GM21515 (cell line): ENCODE measurements at regions not wholly inside any gene's neighbourhood (a gene's known extent, or its start where the extent isn't known, plus 50 kb on each side); places are given as distances from the start of the nearest gene placed in this dataset.
"Not testable (repeated sequence)": the region's sequence is repeated elsewhere in the genome, so short reads cannot be mapped to it uniquely, and the experiment has no call there.

Source experiments
- ATAC-seq: cut with Tn5 transposase; IDR thresholded peaks from one replicate; pipeline ENCODE4 v1.9.1; 2021; ENCODE audit not compliant: unreplicated experiment

DNA sequence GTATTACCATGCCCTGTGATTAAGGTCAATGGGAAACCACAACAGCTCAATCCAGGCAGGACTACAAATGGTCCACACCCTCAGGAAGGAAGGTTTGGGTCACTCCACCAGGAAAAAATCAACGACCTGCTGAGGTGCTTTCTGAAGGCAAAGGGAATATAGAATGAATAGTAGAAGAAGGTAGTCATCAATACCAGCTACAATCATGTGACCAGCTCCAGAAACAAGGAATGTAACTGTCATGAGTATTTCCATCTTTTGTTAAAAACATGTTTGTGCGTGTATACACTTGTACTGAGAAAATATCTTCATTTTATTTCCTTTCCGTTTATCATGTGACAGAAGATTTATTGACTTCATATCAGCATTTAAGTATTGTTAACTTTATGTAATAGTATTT, 2028.6 kb upstream of the PCDH20 start:
- ATAC-seq = not testable (repeated sequence)

DNA sequence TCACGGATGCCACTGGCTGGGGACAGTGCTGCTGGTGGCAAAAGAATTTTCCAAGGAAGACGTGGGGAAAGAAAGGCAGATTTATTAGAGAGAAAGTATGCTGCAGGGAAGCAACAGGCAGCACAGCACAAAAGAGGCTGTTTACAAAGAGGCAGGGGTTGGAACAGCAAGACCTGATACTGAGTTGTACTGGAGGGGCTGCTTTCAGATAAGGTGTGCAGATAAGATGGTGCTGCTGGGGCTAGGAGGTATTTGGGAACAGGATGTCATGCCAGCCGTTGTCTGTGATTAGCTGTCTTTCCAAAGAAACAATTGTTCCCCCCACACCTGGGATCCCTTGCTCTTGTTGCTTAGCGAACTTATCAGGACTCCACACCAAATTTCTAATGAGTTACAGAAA, 2023.3 kb upstream of the PCDH20 start:
- ATAC-seq = no peak

DNA sequence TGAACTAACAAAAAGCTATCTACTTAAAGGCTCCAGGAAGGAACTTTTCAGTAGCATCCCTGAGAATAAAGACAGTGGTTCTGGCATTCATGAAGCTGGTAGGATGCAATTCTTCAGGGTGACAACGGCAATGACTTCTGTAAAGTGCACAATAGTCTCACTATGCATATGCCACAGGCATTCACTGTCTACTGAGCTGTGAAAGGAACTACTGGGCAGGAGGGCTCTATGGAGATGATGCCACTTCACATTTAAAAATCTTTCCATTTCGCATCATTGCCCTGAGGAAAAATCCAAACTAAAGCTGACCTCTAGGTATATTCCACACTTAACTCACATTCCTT, 2020.6 kb upstream of the PCDH20 start:
- no peak for ATAC-seq

DNA sequence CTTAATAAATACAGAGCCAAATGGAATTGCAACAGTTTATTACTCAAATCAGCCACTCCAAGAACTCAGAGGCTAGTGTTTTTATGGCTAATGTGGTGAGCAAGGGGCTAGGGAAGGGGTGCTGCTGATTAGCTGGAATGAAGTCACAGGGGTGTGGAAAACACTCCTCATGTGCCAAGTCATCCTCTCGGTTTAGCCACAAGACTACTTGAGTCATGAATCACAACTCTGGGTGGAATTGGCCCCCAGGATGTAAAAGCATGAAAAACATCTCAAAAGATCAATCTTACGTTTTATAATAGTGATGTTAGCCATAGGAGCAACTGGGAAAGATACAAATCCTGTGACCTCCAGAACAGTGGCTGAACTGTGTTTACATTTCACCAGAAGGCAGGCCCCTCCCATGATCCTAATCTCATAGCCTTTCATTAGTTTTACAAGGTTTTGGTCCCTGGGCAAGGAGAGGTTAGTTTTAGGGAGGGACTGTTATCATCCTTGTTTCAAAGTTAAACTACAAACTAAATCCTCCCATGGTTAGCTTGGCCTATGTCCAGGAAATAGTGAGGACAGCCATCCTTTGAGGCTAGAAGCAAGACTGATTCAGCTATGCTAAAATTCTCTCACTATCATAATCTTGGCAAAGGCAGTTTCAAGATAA, 2020.1 kb upstream of the PCDH20 start:
- no peak for ATAC-seq

DNA sequence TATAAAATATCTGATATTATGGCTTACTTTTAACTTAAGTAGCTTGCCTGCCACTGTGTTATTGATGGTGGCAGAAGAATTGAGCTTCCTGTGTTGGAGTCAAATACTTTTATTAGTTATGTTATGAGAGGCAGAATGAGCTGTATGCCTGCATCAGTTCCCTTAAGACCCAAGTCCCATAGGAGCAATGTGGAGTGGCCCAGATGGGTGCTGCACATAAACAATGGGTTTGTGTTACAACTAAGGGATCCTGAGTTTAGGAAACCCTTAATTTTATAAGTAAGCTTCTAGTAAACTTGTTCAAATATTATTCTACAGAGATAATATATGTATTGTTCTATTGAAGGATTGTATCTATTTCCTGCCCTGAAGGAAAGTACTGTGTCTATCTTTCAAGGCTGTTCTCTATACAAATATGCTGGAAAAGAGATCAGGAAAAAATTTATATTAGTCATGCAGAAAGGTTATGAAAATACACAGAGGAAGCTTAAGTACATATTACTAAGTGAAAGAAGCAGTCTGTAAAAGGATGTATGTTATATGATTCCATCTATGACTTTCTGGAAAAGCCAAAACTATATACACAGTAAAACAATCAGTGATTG, 2018.0 kb upstream of the PCDH20 start:
- no peak for ATAC-seq

DNA sequence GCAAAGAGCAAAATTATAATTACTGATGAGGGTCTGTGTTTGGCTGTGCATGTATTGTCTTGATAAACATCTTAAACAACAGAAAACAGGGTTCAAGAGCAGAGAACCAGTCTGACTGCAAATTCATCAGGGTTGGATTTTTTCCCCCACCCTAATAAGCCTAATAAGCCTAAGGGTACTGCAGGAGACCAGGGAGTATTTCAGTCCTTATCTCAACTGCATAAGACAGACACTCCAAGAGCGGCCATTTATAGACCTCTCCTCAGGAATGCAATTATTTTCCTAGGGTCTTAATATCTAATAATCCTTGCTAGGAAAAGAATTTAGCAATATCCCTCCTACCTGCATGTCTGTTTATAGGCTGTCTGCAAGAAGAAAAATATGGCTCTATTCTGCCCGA, 2011.5 kb upstream of the PCDH20 start:
- no peak for ATAC-seq

DNA sequence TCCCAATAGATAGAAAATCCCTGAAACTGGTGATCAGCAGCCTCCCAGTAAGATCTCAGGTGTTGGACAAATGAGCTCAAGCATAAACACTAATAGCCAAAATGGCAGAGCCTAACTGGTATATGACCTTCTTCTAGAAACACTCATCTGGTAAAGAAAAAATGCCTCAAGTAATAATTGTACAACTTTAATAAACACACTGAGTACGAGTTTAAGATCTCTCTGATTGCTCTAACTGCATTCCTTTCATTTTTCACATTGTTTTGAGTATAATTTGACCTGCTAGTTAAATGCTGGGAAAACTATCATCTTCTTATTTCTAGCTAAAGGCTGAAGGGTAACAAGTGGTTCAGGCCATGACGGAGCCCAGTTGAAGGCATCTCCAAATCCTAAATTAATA, 2009.5 kb upstream of the PCDH20 start:
- ATAC-seq = no peak

DNA sequence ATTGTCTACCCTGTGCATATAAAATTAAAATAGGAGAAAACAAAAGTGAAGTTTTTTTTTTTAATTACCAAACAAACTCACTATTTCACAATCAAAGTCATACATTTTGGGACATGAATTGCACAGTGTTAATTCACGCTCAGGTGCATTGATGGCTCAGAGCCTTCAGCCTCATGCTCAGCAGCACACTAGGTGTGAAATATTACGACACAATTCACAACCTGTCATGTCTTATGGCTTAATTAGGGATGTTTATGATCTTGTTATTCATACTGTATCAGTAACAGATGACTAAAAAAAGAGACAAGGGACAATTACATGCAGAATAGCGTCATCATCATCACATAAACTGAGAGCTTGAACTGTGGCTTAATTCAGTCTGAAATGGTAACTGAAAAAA, 2005.5 kb upstream of the PCDH20 start:
- no peak for ATAC-seq

DNA sequence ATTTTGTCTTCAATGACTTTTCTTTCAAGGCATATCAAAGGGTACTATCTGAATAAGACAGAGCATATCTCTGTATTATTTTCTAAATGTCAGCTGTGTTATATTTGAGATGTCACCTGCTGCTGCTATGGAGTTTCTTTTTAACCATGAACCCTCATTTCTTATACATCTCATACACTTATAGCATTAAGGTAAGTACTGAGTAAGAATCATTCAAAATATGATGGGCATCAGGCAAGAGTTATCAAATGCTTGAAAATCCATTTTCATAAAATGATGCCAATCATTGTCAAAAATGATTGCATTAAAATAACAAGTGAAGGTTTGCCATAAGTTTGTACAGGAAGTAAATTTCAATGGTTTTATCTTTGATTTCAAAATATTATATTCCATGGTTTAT, 2005.0 kb upstream of the PCDH20 start:
- ATAC-seq = no peak

DNA sequence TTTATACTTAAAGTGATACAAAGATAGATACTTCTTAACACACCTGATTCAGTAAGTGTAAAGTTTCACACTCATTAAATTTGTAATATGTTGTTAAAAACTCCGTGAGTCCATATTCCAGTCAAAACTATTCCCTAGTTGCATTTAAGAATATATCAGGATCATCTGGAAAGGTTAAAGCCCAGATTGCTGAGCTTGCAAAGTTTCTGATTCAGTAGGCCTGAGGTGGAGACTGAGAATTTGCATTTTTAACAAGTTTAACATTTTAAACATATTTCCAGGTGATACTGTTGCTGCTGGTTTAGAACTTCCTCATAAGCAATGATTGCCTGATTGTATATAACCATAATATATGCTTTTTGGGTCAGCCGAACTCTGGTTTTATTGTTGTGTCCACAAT, 1998.6 kb upstream of the PCDH20 start:
- ATAC-seq = no peak

DNA sequence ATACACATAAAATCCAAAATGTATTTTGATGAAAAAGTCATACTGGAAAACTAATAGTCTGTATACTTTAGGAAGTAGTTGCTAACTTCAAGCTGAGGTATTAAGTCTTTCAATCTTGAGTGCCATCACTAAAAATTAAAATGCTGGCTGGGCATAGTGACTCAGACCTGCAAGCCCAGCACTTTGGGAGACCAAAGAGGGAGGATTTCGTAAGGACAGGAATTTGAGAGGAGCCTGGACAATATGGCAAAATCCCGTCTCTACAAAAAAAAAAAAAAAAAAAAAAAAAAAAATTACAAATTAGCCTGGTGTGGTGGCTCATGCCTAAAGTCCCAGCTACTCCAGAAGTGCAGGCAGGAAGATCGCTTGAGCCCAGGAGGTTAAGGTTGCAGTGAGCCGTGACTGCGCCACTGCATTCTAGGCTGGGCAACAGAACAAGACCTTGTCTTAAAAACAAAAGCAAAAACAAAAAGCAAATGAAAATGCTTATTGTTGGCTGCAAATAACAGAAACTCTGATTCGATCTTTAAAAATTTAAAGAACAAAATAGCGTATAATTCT, 1994.2 kb upstream of the PCDH20 start:
- no peak for ATAC-seq

DNA sequence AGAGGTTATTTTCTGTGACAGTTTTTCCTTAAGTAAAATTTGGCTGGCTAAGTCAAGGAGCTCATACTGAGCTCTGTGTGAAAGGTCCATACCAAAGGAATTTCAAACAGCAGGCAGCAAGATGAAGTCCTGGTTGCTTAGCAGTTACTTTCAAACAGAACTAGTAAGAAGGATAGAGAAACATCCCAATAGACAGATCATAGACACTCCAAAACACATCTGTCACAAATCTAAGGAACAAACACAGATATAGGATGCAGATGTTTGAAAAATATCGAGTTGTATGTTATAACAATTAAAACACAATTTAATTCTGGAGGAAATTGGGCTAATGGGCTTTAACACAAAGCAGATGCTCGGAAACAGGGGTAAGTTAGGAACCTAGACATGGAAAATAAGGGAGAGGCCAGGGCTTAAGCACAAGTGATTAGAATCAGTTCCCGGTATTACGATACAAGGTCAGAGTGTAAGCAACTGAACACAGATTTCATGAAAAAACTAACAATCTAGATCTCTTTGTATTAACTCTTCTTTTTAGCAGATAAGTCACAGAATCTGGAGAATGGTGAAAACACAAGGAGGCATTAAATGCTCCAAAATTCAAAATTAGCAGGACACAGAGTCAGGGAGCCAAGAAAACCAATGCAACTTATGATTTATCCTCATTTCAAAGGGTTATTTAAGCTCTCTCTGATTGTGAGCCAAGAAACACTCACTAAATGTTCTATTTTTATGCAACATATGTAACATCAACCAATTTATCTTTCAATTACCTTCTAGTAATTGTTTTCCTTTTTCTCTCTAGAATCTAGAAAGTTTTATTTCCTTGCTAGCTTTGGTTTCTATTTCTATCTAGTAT, 1992.9 kb upstream of the PCDH20 start:
- ATAC-seq = no peak

DNA sequence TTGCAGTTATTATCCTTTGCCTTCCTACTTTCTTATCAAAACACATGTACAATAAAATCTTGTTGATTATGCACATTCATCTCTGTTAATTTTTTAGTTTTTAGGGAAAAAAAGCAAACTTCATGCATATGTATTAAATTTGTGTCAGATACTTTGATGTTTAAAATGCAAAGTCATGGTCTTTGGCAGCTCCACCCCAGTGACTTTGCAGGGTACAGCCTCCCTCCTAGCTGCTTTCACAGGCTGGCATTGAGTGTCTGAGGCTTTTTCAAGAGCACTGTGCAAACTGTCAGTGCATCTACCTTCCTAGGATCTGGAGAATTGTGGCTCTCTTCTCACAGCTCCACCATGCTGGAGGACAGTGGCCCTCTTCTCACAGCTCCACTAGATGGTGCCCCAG, 1988.1 kb upstream of the PCDH20 start:
- no peak for ATAC-seq

DNA sequence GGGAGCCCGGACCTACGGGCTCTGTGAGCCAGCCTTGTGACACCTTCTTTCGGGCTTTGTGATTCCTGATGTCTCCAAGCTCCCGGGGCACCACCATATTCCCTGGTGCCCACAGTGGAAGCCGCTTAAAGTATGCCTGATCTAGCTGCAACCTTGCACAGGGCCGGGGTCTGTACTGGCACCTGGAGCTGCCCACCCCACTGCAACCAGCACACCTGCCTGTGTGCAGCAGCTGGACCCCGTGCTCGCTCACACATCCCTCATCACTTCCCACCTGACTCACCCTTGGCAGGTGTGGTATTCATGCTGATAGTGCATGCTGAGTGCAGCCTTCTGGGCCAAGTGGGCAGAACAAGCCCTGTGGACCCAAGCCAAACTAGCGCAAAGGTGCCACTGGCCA, 1981.1 kb upstream of the PCDH20 start:
- ATAC-seq = no peak

DNA sequence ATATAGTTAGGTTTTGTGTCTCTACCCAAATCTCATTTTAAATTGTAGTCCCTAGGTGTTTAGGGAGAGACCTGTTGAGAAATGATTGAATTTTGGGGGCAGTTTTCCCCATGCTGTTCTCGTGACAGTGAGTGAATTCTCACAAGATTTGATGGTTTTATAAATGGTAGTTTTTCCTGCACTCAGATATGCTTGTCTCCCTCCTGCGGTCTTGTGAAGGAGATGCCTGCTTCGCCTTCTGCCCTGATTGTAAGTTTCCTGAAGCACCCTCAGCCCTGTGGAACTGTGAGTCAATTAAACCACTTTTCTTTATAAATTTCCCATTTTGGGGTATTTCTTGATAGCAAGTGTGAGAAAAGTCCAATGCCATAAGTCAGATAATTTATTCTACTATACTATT, 1977.5 kb upstream of the PCDH20 start:
- no peak for ATAC-seq

DNA sequence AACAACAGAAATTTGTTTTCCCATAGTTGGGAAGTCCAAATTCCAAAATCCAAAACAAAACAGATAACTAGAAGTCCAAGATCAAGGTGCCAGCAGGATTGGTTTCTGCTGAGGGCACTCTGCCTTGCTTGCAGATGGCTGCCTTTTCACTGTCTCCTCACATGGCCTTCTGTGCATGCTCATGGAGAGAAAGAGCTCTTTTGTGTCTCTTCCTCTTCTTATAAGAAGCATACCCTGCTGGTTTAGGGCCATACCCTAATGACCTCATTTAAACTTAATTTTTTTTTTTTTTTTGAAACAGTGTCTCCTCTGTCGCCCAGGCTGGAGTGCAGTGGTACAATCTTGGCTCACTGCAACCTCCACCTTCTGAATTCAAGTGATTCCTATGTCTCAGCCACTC, 1974.1 kb upstream of the PCDH20 start:
- ATAC-seq = no peak

DNA sequence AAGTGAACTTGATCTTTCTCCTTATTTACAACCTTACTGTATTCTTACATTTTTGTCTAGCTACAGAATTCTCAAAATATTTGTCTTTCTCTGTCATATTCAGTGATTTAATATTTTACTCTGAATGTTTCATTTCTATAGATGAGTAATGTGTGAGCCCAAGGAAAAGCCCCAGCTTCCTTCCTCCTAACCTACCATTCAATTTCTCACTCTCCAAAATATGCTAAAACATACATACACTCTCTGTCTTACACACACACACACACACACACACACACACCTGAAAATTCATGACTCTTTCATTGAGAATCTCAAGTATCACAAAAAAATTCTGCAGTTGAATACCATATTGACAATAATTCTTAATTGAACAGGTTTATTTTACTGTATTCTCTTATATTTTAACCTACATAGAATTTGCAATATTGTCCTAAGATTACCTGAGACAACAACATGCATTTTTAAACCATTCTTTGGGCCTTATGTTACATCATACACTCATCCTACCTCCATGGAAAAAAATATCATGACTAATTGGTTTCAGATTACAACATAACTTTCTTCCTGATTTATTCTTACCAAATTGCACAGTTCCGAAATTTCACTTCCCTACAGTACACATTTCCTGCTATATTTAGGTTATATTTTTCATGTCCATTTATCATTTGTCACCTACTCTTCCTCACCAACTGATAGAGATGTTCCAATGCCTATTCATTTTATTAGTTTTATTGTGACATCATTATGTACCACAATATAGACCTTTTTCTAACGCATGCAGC, 1965.6 kb upstream of the PCDH20 start:
- no peak for ATAC-seq

DNA sequence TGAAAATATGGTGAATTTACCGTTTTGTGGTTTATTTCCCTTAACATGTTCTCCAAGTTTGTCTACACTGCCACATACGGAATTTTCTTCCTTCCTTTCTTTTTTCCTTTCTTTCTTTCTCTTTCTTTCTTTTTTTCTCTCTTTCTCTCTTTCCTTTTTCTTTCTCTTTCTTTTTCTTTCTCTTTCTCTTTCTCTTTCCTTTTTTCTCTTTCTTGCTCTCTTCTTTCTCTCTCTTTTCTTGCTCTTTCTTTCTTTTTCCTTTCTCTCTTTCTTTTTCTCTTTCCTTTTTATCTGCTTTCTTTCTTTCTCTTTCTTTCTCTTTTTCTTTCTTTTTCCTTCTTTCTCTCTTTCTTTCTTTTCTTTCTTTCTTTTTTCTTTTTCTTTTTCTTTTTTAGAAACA, 1962.3 kb upstream of the PCDH20 start:
- no peak for ATAC-seq

DNA sequence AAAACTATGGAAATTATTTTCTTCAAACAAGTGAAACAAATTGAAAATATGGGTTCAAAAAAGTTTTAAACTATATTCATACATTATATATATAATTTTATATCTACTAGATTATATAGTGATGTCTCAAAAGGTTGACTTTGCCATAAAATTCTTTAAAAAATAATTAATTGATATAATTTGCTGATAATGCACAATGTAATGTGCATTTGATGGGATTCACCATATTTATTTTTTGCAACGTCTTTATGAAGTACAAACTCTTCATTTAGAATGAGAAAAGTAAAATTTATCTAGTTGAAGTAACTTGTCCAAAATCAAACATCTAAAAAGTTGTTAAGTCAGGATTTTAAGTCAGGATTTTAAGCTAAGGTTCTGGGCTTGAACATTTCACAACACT, 1954.5 kb upstream of the PCDH20 start:
- no peak for ATAC-seq

DNA sequence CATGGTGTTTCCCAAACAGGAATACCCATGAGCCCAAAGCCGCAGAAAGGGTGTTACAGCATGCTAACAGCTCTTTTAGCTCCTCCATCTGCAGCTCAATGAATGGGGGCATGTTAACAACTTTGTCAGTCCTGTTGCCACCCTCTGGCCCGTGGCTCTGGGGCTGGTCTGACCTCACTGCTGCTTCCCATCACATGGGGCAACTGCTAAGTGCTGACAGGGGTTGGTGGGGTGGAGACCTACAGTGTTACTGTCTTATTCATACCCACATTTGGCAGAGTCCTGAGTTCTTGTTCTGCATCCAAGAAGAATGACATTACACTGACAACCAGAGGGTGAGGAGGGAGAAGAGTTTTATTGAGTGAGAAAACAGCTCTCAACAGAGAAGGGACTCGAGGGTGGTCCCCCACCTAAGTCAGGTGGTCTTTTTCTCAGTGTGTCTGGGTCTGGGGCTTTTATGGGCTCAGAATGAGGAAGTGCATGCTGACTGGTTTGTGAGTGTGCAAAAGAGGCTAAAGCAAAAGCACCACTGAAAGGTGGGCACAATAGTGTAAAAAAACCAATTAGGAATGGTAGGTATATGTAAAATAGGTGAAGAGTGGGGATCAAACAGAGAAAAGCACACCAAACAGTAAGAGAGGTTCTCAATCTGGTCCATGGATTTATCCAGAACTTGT, 1952.0 kb upstream of the PCDH20 start:
- ATAC-seq = no peak

DNA sequence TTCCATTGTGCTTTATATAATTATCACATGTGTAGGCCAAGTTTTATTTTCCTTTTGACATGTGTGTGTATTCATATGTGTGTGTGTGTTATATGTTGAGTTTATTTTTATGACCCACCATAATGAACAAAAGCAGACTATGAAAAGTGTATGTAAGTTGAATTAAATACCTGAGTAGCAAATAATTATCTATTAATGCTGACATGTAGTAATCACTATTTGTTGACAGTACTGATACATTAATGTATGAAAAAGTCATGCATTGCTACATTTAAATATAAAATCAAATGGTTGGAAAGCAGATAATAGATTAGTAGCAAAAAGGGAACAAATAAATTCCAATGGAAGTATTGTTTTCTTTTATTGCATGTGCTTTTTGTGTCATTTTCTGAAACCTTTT, 1948.5 kb upstream of the PCDH20 start:
- no peak for ATAC-seq
